Vagina (tissue), 2 donors: ENCODE measurements at regions not wholly inside any gene's neighbourhood (a gene's known extent, or its start where the extent isn't known, plus 50 kb on each side); places are given as distances from the start of the nearest gene placed in this dataset.

ENCODE experiments used
- CTCF ChIP-seq, 3 experiments: fragments of 450-650 bp in 2 of 3; fragments of 200-600 bp in 1 of 3; sonication (generic) in 1 of 3; IDR thresholded peaks; one replicate each; pipeline ENCODE4 v1.5.1; 2017 to 2019; ENCODE audit warnings: antibody characterized with exemption in 3 of 3, mild to moderate bottlenecking in 2 of 3, moderate library complexity in 2 of 3
- POLR2AphosphoS5 ChIP-seq, 2 donors: sonication (generic); formaldehyde crosslinking; IDR thresholded peaks; one replicate each; pipeline ENCODE4 v1.9.0; 2017; ENCODE audit warnings: antibody characterized with exemption in 2 of 2, mild to moderate bottlenecking in 2 of 2, low read depth in 1 of 2; ENCODE audit not compliant: insufficient read depth in 1 of 2

DNA sequence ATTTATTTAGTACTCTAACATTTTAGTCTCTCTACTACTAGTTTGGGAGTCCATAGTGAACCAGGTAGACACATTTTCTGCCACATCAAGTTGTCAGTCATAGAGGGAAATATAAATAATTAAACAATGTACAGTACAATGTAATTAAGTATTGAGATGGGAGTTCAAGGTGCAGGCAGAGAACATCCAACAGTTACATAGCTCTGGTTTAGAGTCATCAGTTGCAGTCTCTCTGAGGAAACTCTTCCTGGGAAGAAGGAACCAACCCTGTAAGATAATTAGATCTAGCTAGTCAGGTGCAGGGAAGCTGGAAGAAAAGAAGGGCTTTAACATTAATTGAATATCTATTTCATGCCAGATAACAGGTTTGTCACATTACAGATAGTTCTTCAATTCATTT is 457.9 kb upstream of the DYNLRB2 start:
- TF ChIP-seq CTCF (IDR thresholded peaks at IDR 0.05) (no peak), POLR2AphosphoS5 (IDR thresholded peaks at IDR 0.05; ENCODE audit: insufficient read depth in 1 of 2, low read depth in 1 of 2) (no peak)
